Pulmonary artery endothelial cell (primary cell): ENCODE measurements at regions not wholly inside any gene's neighbourhood (a gene's known extent, or its start where the extent isn't known, plus 50 kb on each side); places are given as distances from the start of the nearest gene placed in this dataset.

ENCODE experiments used
- DNase-seq: peaks from one replicate; pipeline ENCODE4 v3.0.0-alpha.2; 2011; ENCODE audit warnings: low read depth, low spot score

DNA sequence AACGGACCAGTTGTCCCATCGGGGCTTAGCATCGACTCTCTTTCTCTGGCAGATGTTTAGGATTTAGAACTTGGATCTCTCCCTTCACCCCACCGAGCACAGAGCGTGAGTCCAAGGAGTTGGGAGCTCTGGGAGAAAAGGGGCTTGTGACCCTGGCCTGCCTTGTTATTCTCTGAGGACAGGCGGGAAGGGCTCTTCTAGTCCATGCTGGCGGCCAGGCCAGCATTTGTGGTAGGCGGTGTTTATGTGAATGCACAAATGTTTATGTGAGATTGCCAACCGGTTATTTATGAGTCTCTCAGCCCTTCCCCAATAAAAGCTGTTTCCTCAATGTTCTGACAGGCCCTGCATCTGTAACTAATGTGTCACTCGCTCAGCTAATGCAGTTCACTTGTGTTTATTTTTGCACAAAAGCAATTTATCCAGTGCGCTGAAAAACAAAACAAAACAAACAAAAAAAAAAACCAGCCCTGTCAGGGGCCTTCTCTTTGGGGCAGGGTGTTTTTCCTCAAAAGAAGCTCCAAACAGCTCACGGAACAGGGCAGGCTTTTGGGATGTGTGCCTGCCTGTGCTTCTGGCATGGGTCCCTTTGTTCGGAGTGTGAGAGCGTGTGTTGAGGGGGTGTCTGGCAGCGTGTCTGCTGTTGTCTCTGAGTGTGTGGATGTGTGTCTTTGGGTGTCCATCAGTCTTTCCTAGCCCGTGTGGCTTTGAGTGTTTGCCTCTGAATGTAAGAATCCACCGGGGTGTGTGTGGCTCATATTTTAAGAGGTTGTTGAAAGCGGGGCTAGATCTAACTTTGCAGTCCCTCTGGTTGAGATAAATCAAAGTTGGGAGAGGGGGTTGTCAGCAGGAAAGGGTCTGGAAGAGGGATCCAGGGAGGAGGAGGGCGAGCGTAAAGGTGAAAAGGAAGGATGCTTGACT lies 52.8 kb upstream of the HAAO start:
- DNase-seq: no peak

DNA sequence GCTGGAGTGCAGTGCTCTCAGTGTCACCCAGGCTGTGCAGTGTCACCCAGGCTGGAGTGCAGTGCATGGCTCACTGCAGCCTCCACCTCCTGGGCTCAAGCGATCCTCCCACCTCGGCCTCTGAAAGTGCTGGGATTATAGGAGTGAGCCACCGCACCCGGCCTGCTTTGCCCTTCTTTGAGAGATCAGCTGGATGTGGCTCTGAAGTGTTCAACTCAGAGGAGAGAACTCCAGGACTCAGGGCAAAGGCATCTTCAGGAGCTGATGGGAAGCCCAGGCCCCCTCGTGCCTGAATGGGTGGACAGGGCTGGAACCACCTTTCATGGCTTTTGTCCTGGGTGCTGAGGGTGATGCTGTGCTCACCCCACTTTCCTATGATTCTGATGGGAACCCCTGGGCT lies 52.0 kb upstream of the HAAO start:
- DNase-seq: no peak

DNA sequence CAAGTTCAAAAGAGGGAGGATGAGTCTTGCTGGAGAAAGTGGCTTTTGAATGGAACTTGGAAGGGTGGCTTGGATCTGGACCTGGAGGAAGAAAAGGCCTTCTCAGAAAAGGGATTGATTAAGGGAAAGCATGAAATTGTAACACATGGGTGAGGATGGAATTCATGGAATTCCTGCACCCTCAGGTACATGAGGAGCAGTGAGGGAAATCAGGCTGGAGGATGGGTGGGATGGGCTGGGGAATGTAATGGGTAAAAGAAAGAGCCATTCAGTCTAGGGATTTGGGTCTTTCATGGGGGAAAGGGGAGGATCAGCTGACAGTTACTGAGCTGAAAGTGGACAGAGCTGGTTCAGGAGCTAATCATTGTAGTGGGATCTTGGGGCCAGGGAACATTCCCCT lies 51.2 kb upstream of the HAAO start:
- DNase-seq: no peak

- DNase-seq: no peak
Measured at GRCh38 chr2:42843131-42843530, 50.7 kb upstream of the HAAO start.

- DNase-seq: no peak
Measured at GRCh38 chr2:42842466-42842865, 50.1 kb upstream of the HAAO start.
